H4 (cell line): ENCODE measurements at regions not wholly inside any gene's neighbourhood (a gene's known extent, or its start where the extent isn't known, plus 50 kb on each side); places are given as distances from the start of the nearest gene placed in this dataset.

Source experiments
- DNase-seq: peaks from one replicate; pipeline ENCODE4 v3.0.0-alpha.2; 2015; ENCODE audit warnings: low spot score

DNA sequence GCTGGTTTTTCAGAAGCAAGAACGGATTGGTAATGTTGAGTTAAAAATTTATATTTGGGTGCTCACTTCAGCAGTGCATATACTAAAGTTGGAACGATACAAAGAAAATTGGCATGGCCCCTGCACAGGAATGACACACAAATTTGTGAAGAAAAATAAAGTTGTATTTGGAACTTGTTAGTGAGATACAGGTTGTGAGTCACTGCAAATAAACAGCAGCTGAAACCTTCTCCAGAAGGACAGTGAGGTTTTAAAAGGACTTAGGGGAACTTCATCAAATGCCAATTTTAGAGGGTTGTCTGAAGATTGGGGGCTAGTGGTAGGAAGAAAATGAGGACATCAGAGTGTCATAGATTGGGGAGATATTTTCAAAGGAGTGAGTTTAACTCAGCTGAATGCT lies 79.7 kb upstream of the ELOVL6 start:
- DNase-seq, result no peak

DNA sequence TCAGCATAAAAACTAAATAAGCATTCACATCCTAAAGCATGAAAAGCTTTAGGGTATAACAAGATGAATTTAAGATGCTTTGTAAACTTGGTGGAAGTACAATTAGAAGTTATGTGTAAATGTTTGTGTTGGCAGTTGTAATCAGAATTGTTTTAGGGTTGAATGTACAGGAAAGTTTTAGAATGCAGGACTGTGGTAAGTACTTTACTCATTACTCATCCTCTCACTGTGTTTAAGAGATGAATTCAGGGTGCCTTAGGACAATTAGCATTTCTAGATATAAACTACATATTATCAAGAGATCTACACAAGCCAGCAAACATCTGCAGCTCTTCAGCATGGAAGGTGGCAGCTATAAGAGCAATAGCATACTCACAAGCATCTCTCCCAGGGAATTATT lies 77.5 kb upstream of the ELOVL6 start:
- DNase-seq, result no peak

DNA sequence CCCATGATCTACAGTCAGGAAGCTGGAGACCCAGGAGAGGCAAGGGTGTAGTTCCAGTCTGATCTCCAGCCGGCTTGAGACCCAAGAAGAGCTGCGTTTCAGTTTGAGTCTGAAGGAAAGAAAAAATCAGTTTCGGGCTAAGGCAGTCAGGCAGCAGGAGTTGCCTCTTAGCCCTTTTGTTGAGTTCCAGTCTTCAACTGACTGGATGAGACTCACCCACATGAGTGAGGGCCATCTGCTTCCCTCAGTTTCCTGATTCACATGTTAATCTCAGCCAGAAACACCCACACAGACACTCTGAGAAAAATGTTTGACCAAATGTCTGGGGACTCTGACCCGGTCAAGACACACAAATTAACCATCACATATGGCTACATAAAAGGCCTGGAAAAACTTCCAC lies 73.6 kb upstream of the ELOVL6 start:
- DNase-seq, result no peak

DNA sequence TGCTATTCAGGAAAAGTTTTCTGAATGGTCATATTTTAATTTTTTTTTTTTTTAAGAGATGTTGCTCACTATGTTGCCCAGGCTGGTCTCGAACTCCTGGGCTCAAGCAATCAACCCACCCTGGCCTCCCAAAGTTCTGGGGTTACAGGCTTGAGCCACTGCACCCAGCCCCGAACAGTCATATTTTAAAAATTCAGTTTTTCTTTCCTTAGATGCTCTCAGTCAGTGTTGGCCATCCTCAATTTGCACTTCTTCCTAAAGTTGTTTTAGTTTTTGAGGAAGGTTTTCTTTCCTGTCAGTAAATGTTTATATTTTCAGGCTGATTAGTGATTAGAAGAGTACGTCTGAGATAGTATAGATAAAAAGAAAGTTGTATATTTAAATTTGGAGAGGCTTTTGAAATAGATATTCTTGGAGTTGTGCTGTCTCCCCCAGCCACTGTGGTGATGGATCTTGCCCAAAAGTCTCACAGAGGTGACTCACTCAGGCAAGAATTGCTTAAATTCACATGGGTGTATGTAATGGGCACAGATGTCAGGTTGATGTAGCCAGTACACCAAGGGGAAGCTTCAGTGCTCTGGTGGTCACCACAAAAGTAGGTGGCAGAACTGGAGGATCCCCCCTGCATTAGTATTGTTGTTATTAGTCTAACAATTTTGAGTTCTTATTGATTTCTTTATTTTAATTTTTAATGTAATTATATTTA lies 72.2 kb upstream of the ELOVL6 start:
- peak; percentile 35 for DNase-seq

DNA sequence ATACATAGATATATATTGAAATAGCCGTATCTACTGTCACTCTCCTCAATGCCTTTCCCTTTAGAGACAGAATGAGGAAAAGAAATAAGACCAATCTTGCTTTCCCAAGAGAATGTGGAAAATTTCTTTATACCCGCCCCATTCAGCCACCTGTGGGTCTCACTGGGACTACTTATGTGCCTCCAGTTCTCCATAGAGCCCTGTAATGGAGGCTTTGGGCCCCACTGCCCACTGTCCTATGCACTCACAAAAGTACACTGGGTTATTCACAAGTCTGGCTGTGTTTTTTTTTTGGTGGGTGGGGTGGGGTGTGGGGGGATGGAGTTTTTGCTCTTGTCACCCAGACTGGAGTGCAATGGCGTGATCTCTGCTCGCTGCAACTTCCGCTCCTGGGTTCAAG lies 70.4 kb upstream of the ELOVL6 start:
- DNase-seq, result no peak

DNA sequence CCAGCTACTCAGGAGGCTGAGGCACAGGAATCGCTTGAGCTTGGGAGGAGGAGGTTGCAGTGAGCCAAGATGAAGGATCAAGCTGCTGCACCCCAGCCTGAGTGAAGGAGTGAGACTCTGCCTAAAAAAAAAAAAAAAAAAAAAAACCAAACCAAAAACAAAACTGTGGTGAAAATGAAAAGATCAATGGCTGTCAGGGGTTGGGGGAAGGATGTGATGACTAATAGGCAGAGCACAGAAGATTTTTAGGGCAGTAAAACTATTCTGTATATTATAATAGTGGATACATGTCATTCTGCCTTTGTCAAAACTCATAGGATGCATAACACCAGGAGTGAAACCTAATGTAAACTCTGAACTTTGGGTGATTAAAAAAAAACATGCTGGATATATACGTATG lies 69.9 kb upstream of the ELOVL6 start:
- DNase-seq, result no peak

DNA sequence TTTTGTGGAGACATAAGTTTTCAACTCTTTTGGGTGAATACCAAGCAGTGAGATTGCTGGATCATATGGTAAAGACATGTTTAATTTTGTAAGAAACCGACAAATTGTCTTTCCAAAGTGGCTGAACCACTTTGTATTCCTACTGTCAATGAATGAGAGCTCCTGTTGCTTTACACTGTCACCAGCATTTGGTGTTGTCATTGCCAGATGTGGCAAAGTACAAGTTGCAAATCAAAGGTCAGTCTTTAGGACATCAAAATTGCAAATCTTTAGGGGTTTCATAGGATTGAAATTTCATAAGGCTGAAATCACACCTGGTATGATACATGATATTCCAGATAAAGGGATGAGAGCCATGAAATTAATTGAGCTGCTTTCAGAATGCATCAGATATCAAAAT lies 67.7 kb upstream of the ELOVL6 start:
- DNase-seq, result no peak

DNA sequence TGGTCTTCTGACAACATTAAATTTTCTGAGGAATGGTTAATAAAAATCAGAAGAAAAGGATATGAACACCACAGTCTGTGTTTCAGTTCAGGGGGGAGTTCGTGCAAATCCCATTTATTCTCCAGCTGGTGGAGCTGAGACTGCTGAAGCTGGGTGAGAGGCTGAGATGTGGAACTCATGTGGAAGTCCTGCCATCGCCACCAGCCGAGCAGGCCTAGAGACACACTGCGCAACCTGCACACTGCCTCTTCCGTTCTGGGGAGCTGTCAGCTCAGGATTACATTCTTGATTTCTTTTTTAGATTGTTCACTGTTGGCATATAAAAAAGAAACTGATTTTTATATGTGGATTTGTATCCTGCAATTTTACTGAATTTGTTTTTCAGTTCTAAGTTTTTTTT lies 66.6 kb upstream of the ELOVL6 start:
- DNase-seq, result no peak

DNA sequence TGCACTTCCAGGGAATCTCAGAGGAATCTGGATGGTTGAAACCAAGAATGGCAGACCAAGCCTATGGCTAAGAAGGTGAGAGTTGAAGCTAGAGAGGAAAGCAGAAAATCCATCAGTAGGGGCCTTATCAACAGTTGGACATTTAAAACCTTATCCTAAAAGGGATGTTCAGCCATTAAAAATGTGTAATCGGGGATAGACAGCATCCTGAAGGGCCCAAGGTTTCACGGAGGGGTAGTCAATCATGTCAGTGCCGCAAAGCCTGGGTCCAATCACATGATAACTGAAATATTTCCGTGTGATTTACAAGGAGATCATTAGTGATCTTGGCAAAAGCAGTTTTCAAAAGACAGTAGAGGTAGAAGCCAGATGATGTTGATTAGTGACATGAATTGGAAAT lies 61.9 kb upstream of the ELOVL6 start:
- no peak for DNase-seq

DNA sequence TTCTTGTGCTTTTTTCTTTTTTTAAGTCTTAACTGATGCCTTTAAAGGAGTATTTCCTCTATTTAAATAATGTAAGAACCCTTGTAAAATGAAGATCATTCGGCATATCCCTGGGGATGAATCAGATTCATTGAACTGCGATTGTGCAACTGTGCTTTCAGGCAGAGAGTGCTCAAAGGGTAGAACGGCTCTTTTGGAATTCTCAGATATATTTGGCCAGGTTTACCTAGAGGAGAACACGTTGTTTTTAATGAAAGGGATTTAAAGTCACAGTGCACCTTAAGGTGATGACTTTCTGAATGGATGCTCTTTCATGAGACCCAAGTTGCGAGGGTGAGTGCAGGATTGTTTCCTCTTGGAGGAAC lies 51.6 kb upstream of the ELOVL6 start:
- DNase-seq, result no peak

DNA sequence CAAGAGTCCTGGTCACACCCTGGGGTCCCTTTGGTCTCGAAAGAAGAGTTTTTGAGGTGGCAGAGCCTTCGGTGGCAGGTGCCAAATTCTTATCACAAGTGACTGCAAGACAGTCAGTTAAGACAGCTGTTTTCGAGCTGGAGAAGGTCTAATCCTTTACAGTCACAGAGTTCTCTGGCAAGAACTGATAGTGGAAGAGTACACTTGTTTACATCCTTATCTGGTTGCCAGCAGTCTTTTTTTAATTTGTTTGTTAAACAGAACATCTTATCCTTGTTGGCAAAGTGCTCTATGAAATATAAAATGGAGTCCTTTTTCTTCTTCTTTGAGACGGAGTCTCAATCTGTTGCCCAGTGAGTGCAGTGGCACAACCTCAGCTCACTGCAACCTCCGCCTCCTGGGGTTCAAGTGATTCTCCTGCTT lies 50.4 kb upstream of the ELOVL6 start:
- DNase-seq, result no peak
